Heart left ventricle (tissue), 16 donors: ENCODE measurements at regions not wholly inside any gene's neighbourhood (a gene's known extent, or its start where the extent isn't known, plus 50 kb on each side); places are given as distances from the start of the nearest gene placed in this dataset.

Experiments
- ATAC-seq, 4 donors: fragments of 200-7000 bp; cut with Tn5 transposase; one replicate each; pipeline ENCODE4 v1.9.1; 2020 to 2022; ENCODE audit warnings: moderate library complexity in 4 of 4, mild to moderate bottlenecking in 3 of 4, moderate number of reproducible peaks in 1 of 4
- DNase-seq, 5 donors: peaks; one replicate each; pipeline ENCODE4 v3.0.0-alpha.2; 2020
- H3K27ac ChIP-seq, 12 donors: fragments of 200-600 bp; sonication (generic) in 4 of 12; one replicate each; pipeline versions ENCODE4 v1.5.0 to v1.8.0; 2016 to 2022; ENCODE audit warnings: mild to moderate bottlenecking in 2 of 12
- H3K27me3 ChIP-seq, 9 donors: fragments of 200-600 bp; sonication (generic) in 2 of 9; one replicate each; pipeline versions ENCODE4 v1.5.1 to v1.8.0; 2016 to 2022; ENCODE audit warnings: mild to moderate bottlenecking in 3 of 9
- H3K36me3 ChIP-seq, 9 donors: fragments of 200-600 bp; sonication (generic) in 2 of 9; one replicate each; pipeline versions ENCODE4 v1.5.0 to v1.8.0; 2018 to 2022; ENCODE audit warnings: mild to moderate bottlenecking in 2 of 9
- H3K4me1 ChIP-seq, 12 donors: fragments of 200-600 bp; sonication (generic) in 4 of 12; one replicate each; pipeline versions ENCODE4 v1.5.0 to v1.8.0; 2016 to 2022; ENCODE audit warnings: mild to moderate bottlenecking in 3 of 12
- H3K4me3 ChIP-seq, 12 donors: fragments of 200-600 bp; sonication (generic) in 4 of 12; one replicate each; pipeline versions ENCODE4 v1.5.0 to v1.8.0; 2017 to 2022; ENCODE audit warnings: mild to moderate bottlenecking in 9 of 12, moderate library complexity in 4 of 12
- H3K9me3 ChIP-seq, 12 donors: fragments of 200-600 bp; sonication (generic) in 4 of 12; one replicate each; pipeline versions ENCODE4 v1.5.0 to v1.8.0; 2016 to 2022; ENCODE audit warnings: mild to moderate bottlenecking in 1 of 12
- CTCF ChIP-seq, 12 donors: fragments of 200-600 bp; sonication (generic) in 4 of 12; IDR thresholded peaks; one replicate each; pipeline versions ENCODE4 v1.5.0 to v1.8.0; 2018 to 2022; ENCODE audit warnings: antibody characterized with exemption in 12 of 12, mild to moderate bottlenecking in 5 of 12
- POLR2A ChIP-seq, 2 donors: fragments of 450-650 bp; IDR thresholded peaks; one replicate each; pipeline ENCODE4 v1.6.1; 2017; ENCODE audit warnings: antibody characterized with exemption in 2 of 2, mild to moderate bottlenecking in 2 of 2, moderate library complexity in 2 of 2
- WGBS, 4 donors: extraction: QIAGEN DNeasy Blood & Tissue Kit in 2 of 4; methylation state at CpG; one replicate each; pipeline versions ENCODE4 v1.1.5 to v1.1.7; 2013 to 2018; 5-methylcytosine and 5-hydroxymethylcytosine counted together
- intact Hi-C, 10 donors: fragments of 100-400 bp; cut with DNase I; formaldehyde crosslinking; loops; one replicate each; pipeline versions ENCODE4 v1.11.1 to v1.14.2; 2022
- donor health status: ischemic (EF 13 %, LVEDD 7.1; RV severe dilation, severe dysfunction).
- donor health status: healthy with polysubstance abuse.
- donor health status: DM: no; HTN: yes; CAD: no.
- donor health status: DM: no; HTN: no; CAD: no.
- donor health status: ischemic (EF 25% LVEDD 6.9; RV normal size, moderate dysfunction).
- donor health status: ischemic (EF 25% LVEDD 5.7; RV mildly dilated, moderate dysfunction).
- donor health status: healthy.
- donor health status: DM: yes; HTN: yes; CAD: no.
- donor health status: ischemic (EF 35%, LVEDD 5.7; RV mildly dilated, moderate dysfunction).
- donor health status: nonischemic (EF 11% LVEDD 7.7; RV severe dilation, severe dysfunction).
- donor health status: DM: yes; HTN: yes; CAD: no.
- donor health status: PGD.
- donor health status: ischemic (EF 29% LVEDD 5.4; RV normal size, mild dysfunction).
- donor health status: nonischemic (EF 23%, LVEDD 6.1; RV moderate dilation, normal function).

GRCh38 chr2:163046615-163047014 lies 208.0 kb upstream of the KCNH7 start:
- Histone ChIP-seq H3K4me1 (no peaks in the 10 kb centered on the region), H3K36me3 (no peaks in the 10 kb centered on the region), H3K27me3 (no peaks in the 10 kb centered on the region), H3K9me3 (no peaks in the 10 kb centered on the region), H3K27ac (no peak overlapping the region), H3K4me3 (no peak overlapping the region)
- intact Hi-C loops: no loop called here
- TF ChIP-seq CTCF (IDR thresholded peaks at IDR 0.05): no peak
- no peak for TF ChIP-seq POLR2A (IDR thresholded peaks at IDR 0.05)
- DNase-seq (no peak), ATAC-seq (no peak)
- WGBS, 4 donors: 75 to 88% (median 80%) methylated on average over 2 of the region's 2 CpGs

- Histone ChIP-seq H3K4me3 (no peak overlapping the region), H3K36me3 (no peaks in the 10 kb centered on the region), H3K4me1 (no peaks in the 10 kb centered on the region), H3K27me3 (no peaks in the 10 kb centered on the region), H3K9me3 (no peaks in the 10 kb centered on the region), H3K27ac (no peak overlapping the region)
- intact Hi-C loops: no loop called here
- no peak for TF ChIP-seq CTCF (IDR thresholded peaks at IDR 0.05)
- no peak for TF ChIP-seq POLR2A (IDR thresholded peaks at IDR 0.05)
- DNase-seq (no peak), ATAC-seq (no peak)
- WGBS, 4 donors: 42 to 58% (median 44%) methylated on average over 2 of the region's 2 CpGs
These were observed 207.3 kb upstream of the KCNH7 start for GRCh38 chr2:163045830-163046229.

GRCh38 chr2:163044114-163044513 lies 205.5 kb upstream of the KCNH7 start:
- H3K27me3 ChIP-seq: no peaks in the 10 kb centered on the region
- no peak for ATAC-seq
- no peaks in the 10 kb centered on the region for H3K36me3 ChIP-seq
- intact Hi-C loops: no loop called here
- 65 to 76% (median 68%) methylated on average over 3 of the region's 3 CpGs for WGBS, 4 donors
- H3K27ac ChIP-seq: no peak overlapping the region
- DNase-seq: no peak
- no peaks in the 10 kb centered on the region for H3K4me1 ChIP-seq
- TF ChIP-seq CTCF (IDR thresholded peaks at IDR 0.05) (no peak), POLR2A (IDR thresholded peaks at IDR 0.05) (no peak)
- no peaks in the 10 kb centered on the region for H3K9me3 ChIP-seq
- H3K4me3 ChIP-seq: no peak overlapping the region

GRCh38 chr2:163043201-163043600 lies 204.6 kb upstream of the KCNH7 start:
- 84 to 89% (median 85%) methylated on average over 1 of the region's 1 CpG for WGBS, 4 donors
- Histone ChIP-seq H3K36me3 (no peaks in the 10 kb centered on the region), H3K4me1 (no peaks in the 10 kb centered on the region), H3K9me3 (no peaks in the 10 kb centered on the region), H3K27ac (no peak overlapping the region), H3K4me3 (no peak overlapping the region), H3K27me3 (no peaks in the 10 kb centered on the region)
- intact Hi-C loops: no loop called here
- DNase-seq: no peak
- no peak for ATAC-seq
- no peak for TF ChIP-seq POLR2A (IDR thresholded peaks at IDR 0.05)

GRCh38 chr2:163039266-163039665 lies 200.7 kb upstream of the KCNH7 start:
- ATAC-seq (no peak), DNase-seq (no peak)
- no peak overlapping the region for H3K4me3 ChIP-seq
- intact Hi-C loops: no loop called here
- no peaks in the 10 kb centered on the region for H3K27me3 ChIP-seq
- no peak for TF ChIP-seq POLR2A (IDR thresholded peaks at IDR 0.05)
- TF ChIP-seq CTCF (IDR thresholded peaks at IDR 0.05): no peak
- no peaks in the 10 kb centered on the region for H3K9me3 ChIP-seq
- no peaks in the 10 kb centered on the region for H3K36me3 ChIP-seq
- 74 to 82% (median 77%) methylated on average over 3 of the region's 3 CpGs for WGBS, 4 donors
- H3K27ac ChIP-seq: no peak overlapping the region
- H3K4me1 ChIP-seq: no peaks in the 10 kb centered on the region
